GM19372 (cell line): ENCODE measurements at regions not wholly inside any gene's neighbourhood (a gene's known extent, or its start where the extent isn't known, plus 50 kb on each side); places are given as distances from the start of the nearest gene placed in this dataset.

Experiments used
- ATAC-seq: cut with Tn5 transposase; IDR thresholded peaks from one replicate; pipeline ENCODE4 v1.9.1; 2021; ENCODE audit warnings: mild to moderate bottlenecking, low read depth, moderate library complexity; ENCODE audit not compliant: unreplicated experiment

- ATAC-seq: no peak
These were observed 240.0 kb upstream of the NFE2L3 start for GRCh38 chr7:25911738-25912607.

- no peak for ATAC-seq
These were observed 238.3 kb upstream of the NFE2L3 start for GRCh38 chr7:25913598-25914224.

- no peak for ATAC-seq
These were observed 233.3 kb upstream of the NFE2L3 start for GRCh38 chr7:25918731-25919130.

GRCh38 chr7:25922296-25922695 lies 229.7 kb upstream of the NFE2L3 start:
- no peak for ATAC-seq

GRCh38 chr7:25923741-25924460 lies 228.1 kb upstream of the NFE2L3 start:
- no peak for ATAC-seq

GRCh38 chr7:25926009-25926408 lies 226.0 kb upstream of the NFE2L3 start:
- ATAC-seq: no peak

GRCh38 chr7:25926451-25926850 lies 225.5 kb upstream of the NFE2L3 start:
- ATAC-seq: no peak

GRCh38 chr7:25926891-25927625 lies 224.9 kb upstream of the NFE2L3 start:
- ATAC-seq: no peak

- no peak for ATAC-seq
These were observed 224.4 kb upstream of the NFE2L3 start for GRCh38 chr7:25927626-25927978.

- no peak for ATAC-seq
These were observed 223.3 kb upstream of the NFE2L3 start for GRCh38 chr7:25928549-25929330.

GRCh38 chr7:25929448-25929847 lies 222.6 kb upstream of the NFE2L3 start:
- ATAC-seq: no peak

GRCh38 chr7:25930492-25931048 lies 221.4 kb upstream of the NFE2L3 start:
- ATAC-seq: no peak

GRCh38 chr7:25931156-25931555 lies 220.8 kb upstream of the NFE2L3 start:
- ATAC-seq: no peak

- no peak for ATAC-seq
These were observed 218.1 kb upstream of the NFE2L3 start for GRCh38 chr7:25933921-25934320.

- no peak for ATAC-seq
These were observed 211.7 kb upstream of the NFE2L3 start for GRCh38 chr7:25940086-25940906.

- no peak for ATAC-seq
These were observed 207.1 kb upstream of the NFE2L3 start for GRCh38 chr7:25944777-25945515.

- no peak for ATAC-seq
These were observed 206.4 kb upstream of the NFE2L3 start for GRCh38 chr7:25945608-25946007.

GRCh38 chr7:25946181-25946580 lies 205.8 kb upstream of the NFE2L3 start:
- ATAC-seq: no peak
